Body of pancreas (tissue), 4 donors: ENCODE measurements at regions not wholly inside any gene's neighbourhood (a gene's known extent, or its start where the extent isn't known, plus 50 kb on each side); places are given as distances from the start of the nearest gene placed in this dataset.
"Not testable (repeated sequence)": the region's sequence is repeated elsewhere in the genome, so short reads cannot be mapped to it uniquely, and the experiment has no call there.

Experiments
- POLR2A ChIP-seq, 3 donors: fragments of 450-650 bp; IDR thresholded peaks; one replicate each; pipeline ENCODE4 v1.6.1; 2016; ENCODE audit warnings: antibody characterized with exemption in 3 of 3, mild to moderate bottlenecking in 2 of 3
- TF ChIP-seq, protein P1 (sequence below), 7 experiments: fragments of 450-650 bp in 4 of 7; fragments of 200-600 bp in 3 of 7; sonication (generic) in 3 of 7; IDR thresholded peaks; one replicate each; pipeline ENCODE4 v1.5.1; 2016 to 2019; ENCODE audit warnings: antibody characterized with exemption in 7 of 7

- TF ChIP-seq, protein P1, sequence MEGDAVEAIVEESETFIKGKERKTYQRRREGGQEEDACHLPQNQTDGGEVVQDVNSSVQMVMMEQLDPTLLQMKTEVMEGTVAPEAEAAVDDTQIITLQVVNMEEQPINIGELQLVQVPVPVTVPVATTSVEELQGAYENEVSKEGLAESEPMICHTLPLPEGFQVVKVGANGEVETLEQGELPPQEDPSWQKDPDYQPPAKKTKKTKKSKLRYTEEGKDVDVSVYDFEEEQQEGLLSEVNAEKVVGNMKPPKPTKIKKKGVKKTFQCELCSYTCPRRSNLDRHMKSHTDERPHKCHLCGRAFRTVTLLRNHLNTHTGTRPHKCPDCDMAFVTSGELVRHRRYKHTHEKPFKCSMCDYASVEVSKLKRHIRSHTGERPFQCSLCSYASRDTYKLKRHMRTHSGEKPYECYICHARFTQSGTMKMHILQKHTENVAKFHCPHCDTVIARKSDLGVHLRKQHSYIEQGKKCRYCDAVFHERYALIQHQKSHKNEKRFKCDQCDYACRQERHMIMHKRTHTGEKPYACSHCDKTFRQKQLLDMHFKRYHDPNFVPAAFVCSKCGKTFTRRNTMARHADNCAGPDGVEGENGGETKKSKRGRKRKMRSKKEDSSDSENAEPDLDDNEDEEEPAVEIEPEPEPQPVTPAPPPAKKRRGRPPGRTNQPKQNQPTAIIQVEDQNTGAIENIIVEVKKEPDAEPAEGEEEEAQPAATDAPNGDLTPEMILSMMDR (IDR thresholded peaks at IDR 0.05) = not testable (repeated sequence)
- TF ChIP-seq POLR2A (IDR thresholded peaks at IDR 0.05) = not testable (repeated sequence)
Measured at GRCh38 chr4:189703000-189703399, 237.7 kb upstream of the FRG1 start.
